D721Med (cell line): ENCODE measurements at regions not wholly inside any gene's neighbourhood (a gene's known extent, or its start where the extent isn't known, plus 50 kb on each side); places are given as distances from the start of the nearest gene placed in this dataset.
A peak's percentile ranks its signal among the peaks of the same experiment; 100 is the strongest.

ENCODE experiments used
- DNase-seq: peaks from one replicate; pipeline ENCODE4 v3.0.0; 2011; ENCODE audit warnings: low spot score; ENCODE audit not compliant: insufficient read length
- FAIRE-seq: peaks from 2 replicates; lab custom pipeline; 2011; peaks lifted over from hg19 to GRCh38; lab: Jason Lieb, UNC
- TF ChIP-seq, protein P1 (sequence below): IDR thresholded peaks from 2 replicates; pipeline ENCODE4 v1.5.1; 2012; ENCODE audit warnings: mild to moderate bottlenecking, control low read depth; ENCODE audit not compliant: insufficient read depth; ENCODE audit errors: missing control alignments

DNA sequence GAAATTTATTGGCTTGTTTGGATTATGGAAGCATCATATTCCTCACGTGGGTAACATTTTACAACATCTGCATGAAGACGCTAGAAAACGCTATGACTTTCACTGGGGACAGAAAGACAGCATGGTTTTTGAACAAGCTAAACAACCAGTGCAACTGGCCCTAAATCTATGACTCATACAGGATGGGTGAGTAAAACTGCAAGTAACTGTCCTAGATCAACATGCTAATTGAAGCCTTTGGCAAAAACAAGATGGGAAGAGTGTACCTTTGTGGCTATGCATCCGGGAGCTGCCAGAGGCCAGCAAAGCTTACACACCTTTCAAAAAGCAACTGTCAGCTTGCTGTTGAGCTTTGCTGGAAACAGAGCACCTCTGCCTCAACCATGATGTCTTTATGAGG lies 1096.0 kb upstream of the DDX18 start:
- no peak for FAIRE-seq
- no peak for DNase-seq
- TF ChIP-seq, protein P1, sequence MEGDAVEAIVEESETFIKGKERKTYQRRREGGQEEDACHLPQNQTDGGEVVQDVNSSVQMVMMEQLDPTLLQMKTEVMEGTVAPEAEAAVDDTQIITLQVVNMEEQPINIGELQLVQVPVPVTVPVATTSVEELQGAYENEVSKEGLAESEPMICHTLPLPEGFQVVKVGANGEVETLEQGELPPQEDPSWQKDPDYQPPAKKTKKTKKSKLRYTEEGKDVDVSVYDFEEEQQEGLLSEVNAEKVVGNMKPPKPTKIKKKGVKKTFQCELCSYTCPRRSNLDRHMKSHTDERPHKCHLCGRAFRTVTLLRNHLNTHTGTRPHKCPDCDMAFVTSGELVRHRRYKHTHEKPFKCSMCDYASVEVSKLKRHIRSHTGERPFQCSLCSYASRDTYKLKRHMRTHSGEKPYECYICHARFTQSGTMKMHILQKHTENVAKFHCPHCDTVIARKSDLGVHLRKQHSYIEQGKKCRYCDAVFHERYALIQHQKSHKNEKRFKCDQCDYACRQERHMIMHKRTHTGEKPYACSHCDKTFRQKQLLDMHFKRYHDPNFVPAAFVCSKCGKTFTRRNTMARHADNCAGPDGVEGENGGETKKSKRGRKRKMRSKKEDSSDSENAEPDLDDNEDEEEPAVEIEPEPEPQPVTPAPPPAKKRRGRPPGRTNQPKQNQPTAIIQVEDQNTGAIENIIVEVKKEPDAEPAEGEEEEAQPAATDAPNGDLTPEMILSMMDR = no peak

DNA sequence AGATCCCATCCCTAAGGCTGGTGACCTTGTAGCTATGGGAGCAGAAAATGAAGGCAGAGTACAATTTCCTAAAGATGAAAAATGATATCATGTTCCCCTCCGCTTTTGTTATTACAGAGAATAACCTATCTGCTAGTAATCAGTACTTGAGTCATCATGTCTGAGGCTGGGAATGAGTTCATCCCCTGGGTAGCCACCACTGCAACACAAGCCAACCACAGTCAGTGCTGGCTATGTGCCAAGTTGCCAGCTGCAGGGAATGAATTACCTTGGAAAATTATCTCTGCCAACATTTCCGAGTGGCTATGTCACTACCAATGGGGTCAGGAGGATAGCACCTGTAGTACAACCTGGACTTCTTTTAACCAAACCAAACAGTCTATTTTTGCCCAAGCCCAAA lies 1094.7 kb upstream of the DDX18 start:
- TF ChIP-seq, protein P1 = no peak
- DNase-seq (no peak), FAIRE-seq (no peak)

DNA sequence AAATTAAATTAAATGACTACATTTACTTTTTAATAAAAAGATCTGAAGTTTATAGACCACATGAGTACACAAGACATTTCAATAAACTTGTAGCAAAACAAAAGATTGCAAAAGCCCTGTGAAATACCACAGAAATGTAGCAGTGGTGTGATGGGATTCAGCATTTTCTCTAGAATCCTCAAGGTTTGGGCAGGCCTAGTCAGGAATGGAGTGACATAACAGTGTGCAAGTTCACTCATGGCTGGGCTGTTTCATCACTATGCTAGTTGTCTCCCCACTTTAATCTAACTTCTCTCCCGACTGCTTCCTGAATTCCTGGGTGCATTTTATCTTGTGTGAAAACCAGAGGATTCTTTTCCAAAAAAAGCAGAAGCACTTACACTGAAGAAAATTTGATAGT lies 1089.9 kb upstream of the DDX18 start:
- FAIRE-seq = no peak
- TF ChIP-seq, protein P1 = no peak
- no peak for DNase-seq

DNA sequence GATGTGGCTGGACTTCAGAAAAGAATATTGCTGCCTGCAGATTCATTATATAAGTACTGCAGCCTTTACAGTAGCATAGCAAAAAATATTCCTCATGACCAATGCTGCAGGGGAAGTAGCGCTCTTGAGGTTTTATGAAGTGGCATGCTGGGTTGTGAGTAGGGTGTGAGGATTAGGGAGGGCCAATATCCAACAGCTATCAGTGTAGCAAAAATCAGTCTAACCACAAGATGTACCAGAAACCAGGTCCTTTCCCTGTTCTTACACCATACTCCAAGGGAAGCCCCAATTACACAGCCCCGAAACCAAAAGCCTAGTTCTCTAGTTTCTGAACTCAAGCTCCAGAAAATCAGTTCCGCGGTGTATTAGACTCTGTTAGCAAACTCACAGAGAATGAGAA lies 1082.2 kb upstream of the DDX18 start:
- DNase-seq = no peak
- no peak for FAIRE-seq
- TF ChIP-seq, protein P1 = no peak

DNA sequence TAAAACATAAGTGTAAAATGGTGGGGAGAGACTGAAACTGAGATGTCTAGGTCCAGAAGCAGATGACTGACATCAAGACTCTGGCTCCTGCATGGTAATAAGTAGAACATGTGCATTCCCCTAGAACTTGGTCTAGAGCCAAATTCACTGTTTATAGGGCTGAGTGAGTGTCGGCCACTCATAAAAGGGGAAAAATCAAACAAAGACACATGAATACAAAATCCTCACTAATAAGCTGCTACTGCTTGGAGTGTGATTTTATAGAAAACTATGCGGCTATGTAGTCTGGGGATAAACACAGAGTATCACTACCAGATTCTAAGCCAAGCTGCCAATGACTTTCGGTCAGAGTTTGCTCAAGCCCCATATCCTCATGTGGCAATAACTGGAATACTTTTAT lies 1080.8 kb upstream of the DDX18 start:
- FAIRE-seq = no peak
- no peak for DNase-seq
- TF ChIP-seq, protein P1 = no peak

DNA sequence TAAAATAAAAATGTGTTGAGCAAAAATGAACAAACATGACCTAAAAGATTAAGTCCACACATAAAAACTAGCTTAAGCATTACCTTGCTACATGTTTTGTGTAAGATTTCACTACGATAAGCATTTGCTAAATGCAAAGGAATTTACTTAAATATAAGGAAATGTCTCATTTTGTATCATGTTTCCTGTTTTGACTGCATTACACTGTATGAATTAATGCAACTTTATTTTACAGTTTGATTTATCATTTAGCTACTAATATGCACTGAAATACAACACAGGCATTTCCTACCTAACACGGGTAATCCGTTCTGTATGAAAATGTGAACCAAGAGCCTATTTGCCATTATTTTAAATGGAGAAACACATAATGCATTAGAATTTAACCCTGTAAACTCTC lies 1076.5 kb upstream of the DDX18 start:
- no peak for DNase-seq
- no peak for FAIRE-seq

DNA sequence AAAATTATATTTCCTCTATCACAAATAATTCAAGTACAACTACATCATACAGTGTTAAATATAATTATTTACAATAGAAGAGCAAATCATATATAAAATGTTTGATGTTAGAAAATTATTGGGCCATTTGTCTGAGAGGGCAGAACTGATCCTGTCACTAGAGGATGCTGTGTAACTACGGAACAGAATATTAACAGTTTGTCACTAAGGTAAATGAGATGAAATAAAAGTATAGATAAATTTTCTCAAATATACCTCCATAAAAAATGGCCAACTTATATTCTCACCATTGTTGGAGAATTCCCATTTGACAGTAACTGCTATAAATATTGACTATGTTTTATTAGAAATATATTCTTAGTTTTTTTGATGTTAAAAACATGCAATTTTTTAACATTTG lies 1067.4 kb upstream of the DDX18 start:
- TF ChIP-seq, protein P1 = peak; percentile 31
- FAIRE-seq = no peak
- DNase-seq = no peak

More for the DNA sequence above, 1076.5 kb upstream of the DDX18 start:
- TF ChIP-seq, protein P1 = no peak
